HG02798 (cell line): ENCODE measurements at regions not wholly inside any gene's neighbourhood (a gene's known extent, or its start where the extent isn't known, plus 50 kb on each side); places are given as distances from the start of the nearest gene placed in this dataset.
"Not testable (repeated sequence)": the region's sequence is repeated elsewhere in the genome, so short reads cannot be mapped to it uniquely, and the experiment has no call there.

Source experiments
- ATAC-seq: cut with Tn5 transposase; IDR thresholded peaks from one replicate; pipeline ENCODE4 v1.9.1; 2021; ENCODE audit warnings: mild to moderate bottlenecking; ENCODE audit not compliant: unreplicated experiment, poor library complexity

DNA sequence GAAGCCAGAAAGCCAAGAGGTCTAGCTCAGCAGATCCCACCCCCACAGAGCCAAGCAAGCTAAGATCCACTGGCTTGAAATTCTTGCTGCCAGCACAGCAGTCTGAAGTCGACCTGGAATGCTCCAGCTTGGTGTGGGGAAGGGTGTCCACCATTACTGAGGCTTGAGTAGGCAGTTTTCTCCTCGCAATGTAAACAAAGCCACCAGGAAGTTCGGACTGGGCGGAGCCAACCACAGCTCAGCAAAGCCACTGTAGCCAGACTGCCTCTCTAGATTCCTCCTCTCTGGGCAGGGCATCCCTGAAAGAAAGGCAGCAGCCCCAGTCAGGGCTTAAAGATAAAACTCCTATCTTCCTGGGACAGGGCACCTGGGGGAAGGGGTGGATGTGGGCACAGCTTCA, 495.0 kb upstream of the GYPC start:
- ATAC-seq: not testable (repeated sequence)

DNA sequence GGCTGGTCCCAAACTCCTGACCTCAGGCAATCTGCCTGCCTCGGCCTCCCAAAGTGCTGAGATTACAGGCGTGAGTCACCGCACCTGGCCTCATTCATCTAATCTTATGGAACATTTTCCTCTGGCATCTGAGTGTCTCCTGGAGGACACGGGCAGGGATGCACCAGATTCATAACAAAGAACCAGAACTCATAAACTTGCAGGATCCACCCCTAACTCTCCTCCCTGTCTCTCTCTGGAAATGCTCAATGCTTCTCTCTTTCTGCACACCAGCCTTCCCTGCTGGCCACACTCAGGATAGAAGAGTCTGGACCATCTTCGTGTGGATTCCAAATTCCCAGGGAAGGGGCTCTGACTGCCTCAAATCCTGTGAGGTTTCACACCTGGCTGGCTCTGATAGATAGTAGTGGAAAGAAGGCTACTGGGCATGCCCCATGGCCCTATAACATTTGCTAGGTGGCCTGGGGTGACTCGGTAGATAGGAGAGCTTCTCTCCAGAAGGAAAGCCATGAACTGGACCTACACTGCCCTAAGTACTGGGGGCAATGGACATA, 483.2 kb upstream of the GYPC start:
- no peak for ATAC-seq

DNA sequence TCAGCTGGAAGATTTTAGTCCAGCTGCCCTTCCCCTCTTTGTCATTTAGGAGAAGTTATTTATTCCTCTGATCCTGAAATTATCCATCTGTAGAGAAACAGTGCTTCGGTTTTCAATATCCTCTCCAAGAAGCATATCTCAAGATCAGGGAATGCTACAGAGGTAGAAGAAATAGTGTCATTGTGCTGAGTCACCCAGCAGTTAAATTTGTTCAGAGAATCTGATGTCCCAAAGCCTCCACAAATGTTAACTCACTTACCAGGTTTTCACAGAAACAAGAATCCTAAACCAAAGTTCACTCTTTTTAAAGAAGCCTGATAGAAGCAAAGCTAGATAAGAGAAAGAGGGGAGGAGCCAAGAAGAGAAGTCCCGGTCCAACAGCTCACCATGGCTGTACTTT, 480.7 kb upstream of the GYPC start:
- ATAC-seq: no peak

DNA sequence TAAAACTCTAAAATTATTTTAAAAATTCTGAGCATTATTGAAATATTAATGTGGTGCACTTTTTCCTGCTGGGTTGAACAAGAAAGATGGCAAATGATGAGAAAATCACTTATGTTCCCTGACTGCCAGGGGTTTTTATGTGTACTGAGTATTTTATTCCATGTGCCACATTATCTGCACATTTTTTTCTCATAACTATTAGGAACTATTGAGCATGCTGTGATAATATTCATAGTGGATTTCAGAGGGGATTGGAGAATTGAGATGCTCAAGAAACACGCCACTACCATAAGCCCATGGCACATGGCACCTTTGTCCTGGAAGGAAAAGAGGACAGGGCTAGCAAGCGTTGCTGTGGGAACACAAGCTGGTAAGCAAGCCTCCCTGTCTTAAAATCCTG, 478.5 kb upstream of the GYPC start:
- ATAC-seq: no peak

GRCh38 chr2:126187668-126188067, 468.3 kb upstream of the GYPC start:
- no peak for ATAC-seq

DNA sequence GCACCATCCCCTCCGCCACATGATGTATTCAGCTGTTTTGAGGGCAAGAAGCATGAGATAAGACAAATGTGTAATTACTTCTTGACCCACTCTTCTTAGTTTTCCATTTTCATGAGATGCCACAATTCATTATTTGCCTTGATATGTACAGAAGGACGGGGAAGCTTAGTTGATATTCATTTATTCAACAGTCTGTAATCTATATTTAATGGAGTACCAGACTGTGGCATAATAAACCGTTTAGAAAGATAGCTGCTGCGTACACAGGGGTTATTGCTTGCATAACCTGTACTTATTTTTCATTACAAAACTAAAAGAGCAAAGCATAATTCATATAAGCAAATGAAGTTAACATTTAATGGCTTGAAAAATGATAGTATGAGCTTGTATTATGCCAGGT, 466.4 kb upstream of the GYPC start:
- ATAC-seq: no peak

DNA sequence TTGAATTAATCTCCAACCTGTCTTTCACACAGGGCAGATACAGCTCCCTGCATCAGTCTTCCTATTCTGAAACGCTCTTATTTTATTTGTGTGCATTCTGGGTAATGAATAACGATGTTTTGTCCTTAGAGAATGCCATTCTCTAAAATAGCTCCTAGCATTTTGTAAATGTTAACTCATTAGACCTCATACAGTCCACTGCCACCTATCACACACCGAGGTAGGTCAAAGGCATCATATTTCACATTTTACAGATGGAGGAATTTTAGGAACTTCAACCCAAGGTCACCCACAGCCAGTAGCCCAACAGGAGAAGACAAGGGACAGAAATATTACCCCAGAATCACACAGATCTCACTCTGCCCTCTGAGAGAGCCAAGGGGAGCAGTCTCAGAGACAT, 455.4 kb upstream of the GYPC start:
- ATAC-seq: no peak

DNA sequence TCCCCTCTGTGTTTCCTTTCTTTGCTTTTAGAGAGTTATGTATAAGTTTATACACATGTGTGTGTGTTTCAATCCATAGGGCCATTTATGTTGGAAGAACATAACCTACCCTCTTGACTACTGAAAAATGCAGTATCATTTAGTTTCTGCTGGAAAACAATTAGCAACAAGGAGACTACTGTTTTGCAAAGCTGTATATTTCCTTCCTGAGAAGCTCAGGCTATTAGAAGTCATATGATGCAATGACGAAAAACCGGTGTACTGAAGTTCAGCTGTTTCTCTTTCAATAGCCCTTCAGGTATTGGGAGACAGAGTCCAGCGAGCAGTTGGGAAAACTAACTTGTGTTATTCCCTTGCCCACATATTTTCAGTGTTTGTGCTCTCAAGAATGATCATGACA, 447.7 kb upstream of the GYPC start:
- ATAC-seq: no peak

DNA sequence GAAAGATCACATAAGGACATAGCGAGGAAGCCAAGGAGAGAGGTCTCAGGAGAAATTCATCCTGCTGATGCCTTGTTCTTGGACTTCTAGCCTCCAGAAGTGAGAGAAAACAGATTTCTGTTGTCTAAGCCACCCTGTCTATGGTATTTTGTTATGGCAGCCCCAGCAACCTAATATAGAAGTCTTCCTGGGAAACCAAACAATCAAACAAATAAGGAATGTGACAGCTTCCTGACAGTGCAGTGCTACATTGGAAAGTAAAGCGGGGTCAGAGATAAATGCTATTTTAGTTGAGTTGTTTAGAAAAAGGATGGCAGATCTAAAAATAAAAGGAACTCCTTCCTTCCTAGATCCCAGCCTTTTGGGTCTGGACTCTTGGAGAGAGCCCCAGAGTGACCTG, 443.2 kb upstream of the GYPC start:
- ATAC-seq: no peak

- no peak for ATAC-seq
These were observed 436.9 kb upstream of the GYPC start for GRCh38 chr2:126219081-126219480.

- ATAC-seq: no peak
These were observed 435.6 kb upstream of the GYPC start for GRCh38 chr2:126220331-126220730.

DNA sequence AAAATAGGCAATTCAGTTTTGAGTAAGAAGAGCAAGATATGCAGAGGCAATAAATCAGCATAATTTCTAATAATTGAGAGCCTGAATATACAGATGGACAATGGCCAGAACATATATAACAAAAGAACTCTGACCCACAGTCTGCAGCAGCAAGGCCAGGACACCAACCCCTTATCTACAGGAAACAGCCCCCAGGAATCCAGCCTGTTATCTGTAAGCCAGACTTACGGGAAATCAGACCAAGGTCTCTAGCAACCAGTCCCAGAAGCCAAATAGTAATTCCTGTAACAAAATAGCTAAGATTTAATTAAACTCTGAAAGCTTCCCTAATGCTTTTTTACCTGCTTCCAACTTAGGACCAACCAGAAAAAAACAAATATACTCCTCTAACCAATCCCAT, 434.5 kb upstream of the GYPC start:
- ATAC-seq: no peak

GRCh38 chr2:126222278-126222677, 433.7 kb upstream of the GYPC start:
- ATAC-seq: no peak

DNA sequence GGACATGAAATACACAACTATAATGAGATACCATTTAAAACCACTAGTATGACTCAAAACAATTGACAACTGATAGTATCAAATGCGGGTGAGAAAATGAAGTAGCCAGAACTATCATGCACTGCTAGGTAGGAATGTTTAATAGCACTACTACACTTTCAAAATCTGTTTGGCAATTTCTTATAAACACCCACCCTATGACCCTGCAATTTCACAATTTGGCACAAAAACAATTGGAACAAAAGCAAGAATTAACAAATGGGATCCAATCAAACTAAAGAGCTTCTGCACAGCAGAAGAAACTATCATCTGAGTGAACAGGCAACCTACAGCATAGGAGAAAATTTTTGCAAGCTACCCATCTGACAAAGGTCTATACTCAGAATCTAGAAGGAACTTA, 431.2 kb upstream of the GYPC start:
- no peak for ATAC-seq

- ATAC-seq: no peak
These were observed 428.7 kb upstream of the GYPC start for GRCh38 chr2:126227250-126227649.

DNA sequence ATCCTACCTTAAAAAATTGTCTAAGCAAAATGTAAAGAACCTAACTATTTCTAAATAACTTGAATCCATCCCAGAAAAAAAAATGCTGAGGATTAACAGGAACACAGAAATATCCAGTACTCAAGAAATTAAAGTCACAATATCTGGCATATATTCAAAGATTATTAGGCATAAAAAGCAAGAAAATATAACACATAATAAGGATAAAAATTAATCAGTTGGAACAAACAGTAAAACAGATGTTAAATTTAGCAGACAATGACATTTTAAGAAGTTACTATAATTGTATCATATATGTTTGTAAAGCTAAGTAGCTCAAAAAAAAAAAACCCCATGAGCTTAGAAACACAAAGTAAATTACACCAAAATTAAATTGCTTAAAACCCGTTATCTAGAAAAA, 427.4 kb upstream of the GYPC start:
- no peak for ATAC-seq

GRCh38 chr2:126238251-126238650, 417.7 kb upstream of the GYPC start:
- ATAC-seq: no peak

- no peak for ATAC-seq
These were observed 416.5 kb upstream of the GYPC start for GRCh38 chr2:126239320-126239955.

- ATAC-seq: no peak
These were observed 415.0 kb upstream of the GYPC start for GRCh38 chr2:126241001-126241400.

DNA sequence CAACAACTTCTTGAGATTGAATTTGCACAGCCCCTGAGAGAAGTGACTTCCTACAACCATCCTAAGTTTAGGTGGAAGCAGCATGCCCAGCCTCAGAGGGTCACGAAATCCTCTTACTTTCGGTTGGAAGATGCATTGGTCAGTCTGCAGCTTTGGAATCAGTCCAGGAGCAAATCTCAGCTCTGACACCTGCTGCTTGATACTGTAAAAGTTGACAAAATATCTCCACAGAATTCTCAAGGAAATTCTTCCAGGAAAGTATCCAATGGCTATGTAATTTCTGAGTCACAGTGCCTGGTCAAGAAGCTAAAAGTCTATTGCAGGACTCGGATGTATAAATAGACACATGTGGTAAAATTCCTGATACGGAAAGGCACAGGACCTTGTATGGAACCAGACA, 414.5 kb upstream of the GYPC start:
- no peak for ATAC-seq

DNA sequence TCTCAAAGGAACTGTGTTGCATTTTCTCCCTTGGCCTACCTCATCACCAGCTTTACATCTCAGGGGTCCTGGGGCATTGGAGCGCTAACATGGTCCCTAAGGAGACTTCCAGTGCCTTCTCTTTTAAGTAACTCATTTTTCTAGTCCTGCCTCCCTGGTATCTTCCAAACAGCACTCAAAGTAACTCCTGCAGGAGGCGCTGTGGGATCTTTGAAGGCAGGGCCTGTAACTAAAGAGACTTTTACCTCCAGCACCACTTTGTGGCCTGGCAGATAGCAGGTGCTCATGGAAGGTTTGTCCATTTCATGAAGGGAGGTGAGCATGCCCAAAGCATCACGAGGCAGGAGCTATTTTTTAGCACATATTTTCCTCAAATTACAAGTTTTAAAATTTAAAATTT, 411.0 kb upstream of the GYPC start:
- no peak for ATAC-seq

GRCh38 chr2:126253669-126254068, 402.3 kb upstream of the GYPC start:
- ATAC-seq: no peak

DNA sequence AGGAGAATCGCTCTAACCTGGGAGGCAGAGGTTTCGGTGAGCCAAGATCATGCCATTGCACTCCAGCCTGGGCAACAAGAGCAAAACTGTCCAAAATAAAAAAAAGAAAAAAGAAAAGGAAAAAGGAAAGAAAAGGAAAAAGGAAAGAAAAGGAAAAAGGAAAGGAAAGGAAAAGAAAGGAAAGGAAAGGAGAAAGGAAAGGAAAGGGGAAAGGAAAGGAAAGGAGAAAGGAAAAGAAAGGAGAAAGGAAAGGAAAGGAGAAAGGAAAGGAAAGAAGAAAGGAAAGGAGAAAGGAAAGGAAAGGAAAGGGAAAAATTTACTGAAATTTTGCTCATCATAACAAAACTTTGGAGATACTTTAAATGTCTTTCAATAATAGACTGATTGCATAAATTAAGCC, 391.3 kb upstream of the GYPC start:
- ATAC-seq: no peak
